HEK293T (cell line): ENCODE measurements at regions not wholly inside any gene's neighbourhood (a gene's known extent, or its start where the extent isn't known, plus 50 kb on each side); places are given as distances from the start of the nearest gene placed in this dataset.

Experiments used
- BHLHE40 ChIP-seq: fragments of 450-650 bp; IDR thresholded peaks from 2 replicates; pipeline ENCODE4 v1.6.1; 2016; ENCODE audit warnings: mild to moderate bottlenecking, moderate library complexity, borderline replicate concordance
- L3MBTL2 ChIP-seq: fragments of 450-650 bp; conservative IDR thresholded peaks from 2 replicates; pipeline ENCODE4 v1.6.1; 2016; ENCODE audit warnings: mild to moderate bottlenecking
- SP1 ChIP-seq: fragments of 450-650 bp; IDR thresholded peaks from 2 replicates; pipeline ENCODE4 v1.6.1; 2017

- TF ChIP-seq SP1 = no peak
- TF ChIP-seq L3MBTL2 = no peak
- TF ChIP-seq BHLHE40 = no peak
Measured at GRCh38 chr18:43341014-43341413, 63.7 kb upstream of the SYT4 start.
